Liver (tissue), 8 donors: ENCODE measurements at regions not wholly inside any gene's neighbourhood (a gene's known extent, or its start where the extent isn't known, plus 50 kb on each side); places are given as distances from the start of the nearest gene placed in this dataset.

ENCODE experiments used
- DNase-seq: peaks from one replicate; pipeline ENCODE4 v3.0.0-alpha.2; 2017; ENCODE audit warnings: low spot score
- H3K27ac ChIP-seq, 2 donors: one replicate each; pipeline ENCODE4 v1.7.0; 2013; ENCODE audit warnings: inconsistent platforms in 2 of 2, low read length in 2 of 2, control low read depth in 1 of 2, low read depth in 1 of 2, mild to moderate bottlenecking in 1 of 2
- H3K27me3 ChIP-seq, 4 donors: one replicate each; pipeline versions ENCODE4 v1.6.1 to v1.7.0; 2013; ENCODE audit warnings: low read length in 3 of 4, inconsistent platforms in 1 of 4, mild to moderate bottlenecking in 1 of 4, moderate library complexity in 1 of 4; ENCODE audit not compliant: control insufficient read depth in 4 of 4, insufficient read depth in 4 of 4
- H3K36me3 ChIP-seq, 4 donors: one replicate each; pipeline versions ENCODE4 v1.6.1 to v1.7.0; 2013; ENCODE audit warnings: low read length in 3 of 4, mild to moderate bottlenecking in 3 of 4, low read depth in 1 of 4, moderate library complexity in 1 of 4; ENCODE audit not compliant: control insufficient read depth in 4 of 4, insufficient read depth in 3 of 4
- H3K4me1 ChIP-seq, 4 donors: one replicate each; pipeline versions ENCODE4 v1.6.1 to v1.7.0; 2013; ENCODE audit warnings: low read length in 3 of 4, mild to moderate bottlenecking in 3 of 4, moderate library complexity in 1 of 4; ENCODE audit not compliant: control insufficient read depth in 4 of 4, insufficient read depth in 4 of 4
- H3K4me3 ChIP-seq, 3 donors: one replicate each; pipeline versions ENCODE4 v1.6.1 to v1.7.0; 2013; ENCODE audit warnings: low read length in 3 of 3, control low read depth in 1 of 3, low read depth in 1 of 3, mild to moderate bottlenecking in 1 of 3
- H3K9ac ChIP-seq, 2 donors: one replicate each; pipeline ENCODE4 v1.7.0; 2013; ENCODE audit warnings: low read length in 2 of 2, mild to moderate bottlenecking in 2 of 2, moderate library complexity in 2 of 2, control low read depth in 1 of 2, low read depth in 1 of 2
- H3K9me3 ChIP-seq, 4 donors: one replicate each; pipeline versions ENCODE4 v1.6.1 to v1.7.0; 2013; ENCODE audit warnings: low read length in 3 of 4; ENCODE audit not compliant: control insufficient read depth in 4 of 4
- EGR1 ChIP-seq, 2 donors: IDR thresholded peaks; 2 replicates each; pipeline ENCODE4 v1.6.1; 2016 to 2018; ENCODE audit warnings: antibody characterized with exemption in 2 of 2, low read depth in 2 of 2
- FOXA1 ChIP-seq: IDR thresholded peaks from 2 replicates; pipeline ENCODE4 v1.6.1; 2016; ENCODE audit warnings: antibody characterized with exemption
- FOXA2 ChIP-seq: IDR thresholded peaks from 2 replicates; pipeline ENCODE4 v1.6.1; 2016; ENCODE audit warnings: antibody characterized with exemption
- GABPA ChIP-seq, 2 donors: IDR thresholded peaks in 1 of 2; conservative IDR thresholded peaks in 1 of 2; 2 replicates each; pipeline ENCODE4 v1.6.1; 2016; ENCODE audit warnings: antibody characterized with exemption in 2 of 2, mild to moderate bottlenecking in 1 of 2, moderate library complexity in 1 of 2
- HNF4A ChIP-seq, 2 donors: conservative IDR thresholded peaks; 2 replicates each; pipeline ENCODE4 v1.6.1; 2016; ENCODE audit warnings: antibody characterized with exemption in 2 of 2, mild to moderate bottlenecking in 2 of 2
- HNF4G ChIP-seq: IDR thresholded peaks from 2 replicates; pipeline ENCODE4 v1.6.1; 2016; ENCODE audit warnings: antibody characterized with exemption
- NR2F2 ChIP-seq: IDR thresholded peaks from 2 replicates; pipeline ENCODE4 v1.6.1; 2016; ENCODE audit warnings: antibody characterized with exemption
- RXRA ChIP-seq, 2 donors: IDR thresholded peaks; 2 replicates each; pipeline ENCODE4 v1.6.1; 2017 to 2018; ENCODE audit warnings: antibody characterized with exemption in 2 of 2, mild to moderate bottlenecking in 1 of 2
- SP1 ChIP-seq: IDR thresholded peaks from 2 replicates; pipeline ENCODE4 v1.6.1; 2018; ENCODE audit warnings: antibody characterized with exemption, mild to moderate bottlenecking
- TAF1 ChIP-seq: conservative IDR thresholded peaks from 2 replicates; pipeline ENCODE4 v1.6.1; 2016; ENCODE audit warnings: antibody characterized with exemption, mild to moderate bottlenecking
- WGBS: extraction: QIAGEN DNeasy Blood & Tissue Kit; methylation state at CpG from one replicate; pipeline ENCODE4 v1.1.7; 2013; 5-methylcytosine and 5-hydroxymethylcytosine counted together
- TF ChIP-seq, protein P1 (sequence below): IDR thresholded peaks from 2 replicates; pipeline ENCODE4 v1.6.1; 2016; ENCODE audit warnings: antibody characterized with exemption, mild to moderate bottlenecking
- TF ChIP-seq, protein P2 (sequence below): fragments of 150-350 bp; IDR thresholded peaks from 2 replicates; pipeline ENCODE4 v1.5.1; 2017; ENCODE audit warnings: improper control_type of control experiment, low read depth, low read length; ENCODE audit not compliant: missing input control
- TF ChIP-seq, protein P3 (sequence below): IDR thresholded peaks from 2 replicates; pipeline ENCODE4 v1.6.1; 2016; ENCODE audit warnings: antibody characterized with exemption
- TF ChIP-seq, protein P4 (sequence below): IDR thresholded peaks from 2 replicates; pipeline ENCODE4 v1.6.1; 2016; ENCODE audit warnings: antibody characterized with exemption
- donor health status: healthy.
- donor health status: healthy.
- donor health status: healthy.
- donor health status: healthy.
- donor health status: healthy.

DNA sequence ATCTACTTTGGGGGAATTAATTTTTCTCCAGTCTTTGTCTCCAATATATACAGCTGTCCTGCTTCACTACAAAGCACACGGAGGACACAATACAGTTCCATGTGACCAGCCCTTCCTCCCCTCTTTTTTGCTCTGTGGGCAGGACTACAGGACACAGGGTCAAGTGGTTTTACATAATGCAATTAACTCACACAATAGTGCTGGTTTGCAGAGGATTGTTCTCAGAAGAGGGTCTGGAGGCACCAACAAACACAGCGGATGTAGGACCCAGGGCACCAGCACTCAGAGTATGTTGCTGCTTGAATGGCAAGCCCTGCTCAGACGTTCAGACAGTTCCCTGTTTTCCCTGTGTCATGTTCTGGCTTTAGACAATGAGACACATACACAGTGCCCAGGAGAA is 52.0 kb upstream of the NPTX2 start:
- Histone ChIP-seq H3K27ac (no peak overlapping the region), H3K36me3 (no peaks in the 10 kb centered on the region), H3K27me3 (peaks cover 0 to 3% (median 0%) of the 10 kb centered on the region in 4 donors), H3K4me3 (no peak overlapping the region), H3K4me1 (no peaks in the 10 kb centered on the region), H3K9ac (no peak overlapping the region), H3K9me3 (peaks cover 0 to 2% (median 0%) of the 10 kb centered on the region in 4 donors)
- 57% methylated on average over 3 of the region's 3 CpGs for WGBS
- DNase-seq = no peak
- TF ChIP-seq, protein P1, sequence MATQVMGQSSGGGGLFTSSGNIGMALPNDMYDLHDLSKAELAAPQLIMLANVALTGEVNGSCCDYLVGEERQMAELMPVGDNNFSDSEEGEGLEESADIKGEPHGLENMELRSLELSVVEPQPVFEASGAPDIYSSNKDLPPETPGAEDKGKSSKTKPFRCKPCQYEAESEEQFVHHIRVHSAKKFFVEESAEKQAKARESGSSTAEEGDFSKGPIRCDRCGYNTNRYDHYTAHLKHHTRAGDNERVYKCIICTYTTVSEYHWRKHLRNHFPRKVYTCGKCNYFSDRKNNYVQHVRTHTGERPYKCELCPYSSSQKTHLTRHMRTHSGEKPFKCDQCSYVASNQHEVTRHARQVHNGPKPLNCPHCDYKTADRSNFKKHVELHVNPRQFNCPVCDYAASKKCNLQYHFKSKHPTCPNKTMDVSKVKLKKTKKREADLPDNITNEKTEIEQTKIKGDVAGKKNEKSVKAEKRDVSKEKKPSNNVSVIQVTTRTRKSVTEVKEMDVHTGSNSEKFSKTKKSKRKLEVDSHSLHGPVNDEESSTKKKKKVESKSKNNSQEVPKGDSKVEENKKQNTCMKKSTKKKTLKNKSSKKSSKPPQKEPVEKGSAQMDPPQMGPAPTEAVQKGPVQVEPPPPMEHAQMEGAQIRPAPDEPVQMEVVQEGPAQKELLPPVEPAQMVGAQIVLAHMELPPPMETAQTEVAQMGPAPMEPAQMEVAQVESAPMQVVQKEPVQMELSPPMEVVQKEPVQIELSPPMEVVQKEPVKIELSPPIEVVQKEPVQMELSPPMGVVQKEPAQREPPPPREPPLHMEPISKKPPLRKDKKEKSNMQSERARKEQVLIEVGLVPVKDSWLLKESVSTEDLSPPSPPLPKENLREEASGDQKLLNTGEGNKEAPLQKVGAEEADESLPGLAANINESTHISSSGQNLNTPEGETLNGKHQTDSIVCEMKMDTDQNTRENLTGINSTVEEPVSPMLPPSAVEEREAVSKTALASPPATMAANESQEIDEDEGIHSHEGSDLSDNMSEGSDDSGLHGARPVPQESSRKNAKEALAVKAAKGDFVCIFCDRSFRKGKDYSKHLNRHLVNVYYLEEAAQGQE = no peak
- TF ChIP-seq, protein P2, sequence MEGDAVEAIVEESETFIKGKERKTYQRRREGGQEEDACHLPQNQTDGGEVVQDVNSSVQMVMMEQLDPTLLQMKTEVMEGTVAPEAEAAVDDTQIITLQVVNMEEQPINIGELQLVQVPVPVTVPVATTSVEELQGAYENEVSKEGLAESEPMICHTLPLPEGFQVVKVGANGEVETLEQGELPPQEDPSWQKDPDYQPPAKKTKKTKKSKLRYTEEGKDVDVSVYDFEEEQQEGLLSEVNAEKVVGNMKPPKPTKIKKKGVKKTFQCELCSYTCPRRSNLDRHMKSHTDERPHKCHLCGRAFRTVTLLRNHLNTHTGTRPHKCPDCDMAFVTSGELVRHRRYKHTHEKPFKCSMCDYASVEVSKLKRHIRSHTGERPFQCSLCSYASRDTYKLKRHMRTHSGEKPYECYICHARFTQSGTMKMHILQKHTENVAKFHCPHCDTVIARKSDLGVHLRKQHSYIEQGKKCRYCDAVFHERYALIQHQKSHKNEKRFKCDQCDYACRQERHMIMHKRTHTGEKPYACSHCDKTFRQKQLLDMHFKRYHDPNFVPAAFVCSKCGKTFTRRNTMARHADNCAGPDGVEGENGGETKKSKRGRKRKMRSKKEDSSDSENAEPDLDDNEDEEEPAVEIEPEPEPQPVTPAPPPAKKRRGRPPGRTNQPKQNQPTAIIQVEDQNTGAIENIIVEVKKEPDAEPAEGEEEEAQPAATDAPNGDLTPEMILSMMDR = no peak
- TF ChIP-seq FOXA1 = no peak
- no peak for TF ChIP-seq GABPA (IDR thresholded peaks at IDR 0.05 in 1 of 2, conservative IDR thresholded peaks at IDR 0.05 in 1 of 2)

DNA sequence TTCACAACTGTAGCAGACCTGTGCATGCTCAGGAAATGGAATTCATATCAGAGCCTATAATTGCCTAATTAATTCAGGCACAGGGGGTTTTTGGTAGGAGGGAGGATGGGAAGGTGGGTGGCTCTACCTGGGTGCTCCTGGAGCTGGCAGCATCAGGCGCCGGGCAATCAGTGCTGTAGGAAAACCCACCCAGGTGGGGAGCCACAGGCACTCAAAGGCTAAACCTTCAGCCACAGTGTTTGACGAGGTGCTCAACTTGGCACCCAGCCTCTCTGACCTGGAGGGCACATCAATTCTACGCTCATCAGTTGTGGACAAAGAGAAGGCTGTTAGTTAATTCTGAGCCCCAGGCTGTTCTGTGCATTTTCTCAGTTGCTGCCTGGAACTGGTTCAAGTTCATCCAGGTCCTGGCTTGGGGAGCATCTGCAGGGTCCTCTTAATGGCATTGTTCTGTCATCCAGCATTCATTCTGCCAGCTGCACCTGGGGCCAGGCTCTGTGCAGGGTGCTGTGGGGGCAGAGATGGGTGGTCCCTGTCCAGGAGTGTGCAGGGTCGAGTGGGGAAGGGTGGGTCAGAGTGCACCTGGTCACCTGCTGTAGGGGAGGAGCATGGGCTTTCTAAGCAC is 54.1 kb upstream of the NPTX2 start:
- Histone ChIP-seq H3K27ac (no peak overlapping the region), H3K4me1 (no peaks in the 10 kb centered on the region), H3K4me3 (no peak overlapping the region), H3K9ac (no peak overlapping the region), H3K36me3 (no peaks in the 10 kb centered on the region), H3K9me3 (peaks cover 0 to 2% (median 0%) of the 10 kb centered on the region in 4 donors), H3K27me3 (no peaks in the 10 kb centered on the region)
- DNase-seq = no peak
- no peak for TF ChIP-seq NR2F2
- no peak for TF ChIP-seq EGR1 (IDR thresholded peaks at IDR 0.05; ENCODE audit: low read depth in 2 of 2)
- TF ChIP-seq, protein P2 = no peak
- no peak for TF ChIP-seq TAF1
- no peak for TF ChIP-seq HNF4A (conservative IDR thresholded peaks at IDR 0.05)
- no peak for TF ChIP-seq FOXA2
- no peak for TF ChIP-seq HNF4G
- TF ChIP-seq GABPA (IDR thresholded peaks at IDR 0.05 in 1 of 2, conservative IDR thresholded peaks at IDR 0.05 in 1 of 2) = no peak
- TF ChIP-seq, protein P3, sequence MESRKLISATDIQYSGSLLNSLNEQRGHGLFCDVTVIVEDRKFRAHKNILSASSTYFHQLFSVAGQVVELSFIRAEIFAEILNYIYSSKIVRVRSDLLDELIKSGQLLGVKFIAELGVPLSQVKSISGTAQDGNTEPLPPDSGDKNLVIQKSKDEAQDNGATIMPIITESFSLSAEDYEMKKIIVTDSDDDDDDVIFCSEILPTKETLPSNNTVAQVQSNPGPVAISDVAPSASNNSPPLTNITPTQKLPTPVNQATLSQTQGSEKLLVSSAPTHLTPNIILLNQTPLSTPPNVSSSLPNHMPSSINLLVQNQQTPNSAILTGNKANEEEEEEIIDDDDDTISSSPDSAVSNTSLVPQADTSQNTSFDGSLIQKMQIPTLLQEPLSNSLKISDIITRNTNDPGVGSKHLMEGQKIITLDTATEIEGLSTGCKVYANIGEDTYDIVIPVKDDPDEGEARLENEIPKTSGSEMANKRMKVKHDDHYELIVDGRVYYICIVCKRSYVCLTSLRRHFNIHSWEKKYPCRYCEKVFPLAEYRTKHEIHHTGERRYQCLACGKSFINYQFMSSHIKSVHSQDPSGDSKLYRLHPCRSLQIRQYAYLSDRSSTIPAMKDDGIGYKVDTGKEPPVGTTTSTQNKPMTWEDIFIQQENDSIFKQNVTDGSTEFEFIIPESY = no peak
- TF ChIP-seq, protein P4, sequence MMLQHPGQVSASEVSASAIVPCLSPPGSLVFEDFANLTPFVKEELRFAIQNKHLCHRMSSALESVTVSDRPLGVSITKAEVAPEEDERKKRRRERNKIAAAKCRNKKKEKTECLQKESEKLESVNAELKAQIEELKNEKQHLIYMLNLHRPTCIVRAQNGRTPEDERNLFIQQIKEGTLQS = no peak
- no peak for TF ChIP-seq FOXA1
- no peak for TF ChIP-seq RXRA (IDR thresholded peaks at IDR 0.05)
- TF ChIP-seq, protein P1 = no peak
- TF ChIP-seq SP1 = no peak
- 67% methylated on average over 5 of the region's 5 CpGs for WGBS
